LNCaP clone FGC (cell line): ENCODE measurements at regions not wholly inside any gene's neighbourhood (a gene's known extent, or its start where the extent isn't known, plus 50 kb on each side); places are given as distances from the start of the nearest gene placed in this dataset.

Source experiments
- DNase-seq: peaks from one replicate; pipeline ENCODE4 v3.0.0-alpha.2; 2011; ENCODE audit warnings: low read depth
- H3K4me3 ChIP-seq: 2 replicates; pipeline ENCODE4 v1.5.1; 2011; ENCODE audit warnings: mild to moderate bottlenecking, low read depth, low read length, control low read depth
- CTCF ChIP-seq: IDR thresholded peaks from 2 replicates; pipeline ENCODE4 v1.5.1; 2012; ENCODE audit warnings: mild to moderate bottlenecking; ENCODE audit not compliant: control insufficient read depth, insufficient read depth; ENCODE audit errors: extremely low read depth

DNA sequence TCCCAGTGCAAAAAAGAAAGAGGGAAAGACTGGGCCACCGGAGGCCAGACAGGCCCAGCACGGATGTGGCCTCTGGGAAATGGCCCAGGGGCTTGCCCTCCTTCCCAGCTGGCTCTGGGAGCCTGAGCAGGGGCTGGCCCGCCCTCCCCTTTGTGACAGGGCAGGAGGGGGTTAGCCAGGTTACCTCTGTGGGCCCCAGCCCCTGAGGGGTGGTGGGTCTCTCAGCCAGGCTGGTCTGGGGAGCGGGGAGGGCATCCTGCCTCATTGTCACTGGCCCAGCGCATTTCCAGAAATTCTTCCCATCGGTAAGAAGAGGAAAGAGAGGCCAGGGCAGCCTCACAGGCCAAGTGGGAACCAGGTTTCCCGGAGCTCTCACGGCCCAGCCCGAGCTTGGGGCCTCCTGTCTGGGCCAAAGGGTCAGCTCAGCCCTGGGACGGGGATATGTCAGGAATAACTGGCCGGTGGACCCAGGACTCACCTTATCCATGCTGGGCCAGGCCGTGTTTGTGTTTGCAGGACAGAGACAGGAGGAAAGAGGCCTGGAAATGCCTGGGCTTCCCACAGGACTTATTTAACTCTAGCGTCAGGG lies 182.2 kb downstream of the ZFP36L2 start:
- TF ChIP-seq CTCF, result no peak
- no peak overlapping the region for H3K4me3 ChIP-seq
- DNase-seq, result no peak

DNA sequence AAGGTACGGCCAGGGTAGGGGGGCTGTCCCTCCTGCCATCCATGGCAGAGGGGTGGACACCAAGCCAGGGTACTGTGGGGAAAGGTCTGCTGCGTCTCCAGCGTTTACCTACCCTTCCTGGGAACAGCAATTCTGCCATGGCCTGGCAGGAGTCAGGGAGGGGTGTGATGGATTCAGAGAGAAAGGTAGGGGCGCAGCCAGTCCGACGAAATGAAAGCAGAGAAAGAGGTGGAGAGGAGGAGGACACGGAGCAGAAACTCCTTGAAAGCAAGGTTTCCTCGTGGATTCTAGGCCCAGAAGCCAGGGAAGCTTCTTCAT lies 182.9 kb downstream of the ZFP36L2 start:
- DNase-seq, result no peak
- H3K4me3 ChIP-seq, result no peak overlapping the region
- TF ChIP-seq CTCF, result no peak

GRCh38 chr2:43041661-43042360 lies 184.6 kb downstream of the ZFP36L2 start:
- H3K4me3 ChIP-seq, result no peak overlapping the region
- no peak for TF ChIP-seq CTCF
- DNase-seq, result no peak

DNA sequence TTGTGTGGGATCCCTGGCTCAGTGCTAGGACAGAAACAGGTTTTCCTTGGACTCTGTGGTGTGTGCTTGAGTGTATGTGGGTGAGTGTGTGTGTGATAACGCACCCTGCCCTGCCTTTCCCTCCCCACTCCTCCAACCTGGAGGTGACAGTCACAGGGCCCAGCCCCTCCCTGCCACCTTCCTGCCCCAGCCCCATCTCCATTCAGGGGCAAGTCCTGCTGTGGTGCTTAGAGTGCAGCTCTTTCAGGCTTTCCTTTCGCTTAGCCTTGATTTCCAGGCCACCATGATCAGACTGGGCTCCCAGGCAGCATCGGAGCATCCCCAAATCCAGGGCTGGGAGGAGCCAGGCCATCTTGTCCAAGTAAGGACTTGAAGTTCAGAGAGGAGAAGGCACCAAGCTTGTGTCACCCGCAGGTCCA lies 185.2 kb downstream of the ZFP36L2 start:
- DNase-seq, result no peak
- no peak overlapping the region for H3K4me3 ChIP-seq
- TF ChIP-seq CTCF, result no peak

GRCh38 chr2:43040084-43040854 lies 186.1 kb downstream of the ZFP36L2 start:
- no peak for DNase-seq
- no peak overlapping the region for H3K4me3 ChIP-seq
- no peak for TF ChIP-seq CTCF

- no peak overlapping the region for H3K4me3 ChIP-seq
- DNase-seq, result no peak
- TF ChIP-seq CTCF, result no peak
Measured at GRCh38 chr2:43039376-43040080, 186.9 kb downstream of the ZFP36L2 start.
